HG03575 (cell line): ENCODE measurements at regions not wholly inside any gene's neighbourhood (a gene's known extent, or its start where the extent isn't known, plus 50 kb on each side); places are given as distances from the start of the nearest gene placed in this dataset.

Experiments used
- ATAC-seq: cut with Tn5 transposase; IDR thresholded peaks from one replicate; pipeline ENCODE4 v1.9.1; 2021; ENCODE audit not compliant: unreplicated experiment, insufficient number of reproducible peaks, low FRiP score; ENCODE audit errors: extremely low read depth

DNA sequence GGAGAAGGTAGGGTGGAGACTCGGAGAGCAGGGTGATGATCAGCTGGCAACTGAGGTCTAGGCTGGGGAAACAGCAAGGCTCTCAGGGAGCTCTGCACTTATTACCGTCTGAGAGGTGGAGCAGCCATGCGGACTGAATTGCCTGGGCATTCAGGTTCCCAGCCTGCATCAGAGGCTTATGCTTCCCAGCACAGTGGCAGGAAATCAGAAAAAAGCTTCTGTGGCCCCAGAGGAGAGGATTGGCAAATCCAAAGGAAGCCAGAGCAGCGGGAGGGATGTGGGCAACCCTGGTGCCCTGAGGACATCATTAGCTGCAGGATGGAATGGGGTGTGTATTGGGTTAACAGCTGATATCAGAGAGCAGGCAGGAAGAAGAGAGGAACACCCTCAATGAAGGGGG lies 374.1 kb upstream of the POU3F1 start:
- no peak for ATAC-seq

DNA sequence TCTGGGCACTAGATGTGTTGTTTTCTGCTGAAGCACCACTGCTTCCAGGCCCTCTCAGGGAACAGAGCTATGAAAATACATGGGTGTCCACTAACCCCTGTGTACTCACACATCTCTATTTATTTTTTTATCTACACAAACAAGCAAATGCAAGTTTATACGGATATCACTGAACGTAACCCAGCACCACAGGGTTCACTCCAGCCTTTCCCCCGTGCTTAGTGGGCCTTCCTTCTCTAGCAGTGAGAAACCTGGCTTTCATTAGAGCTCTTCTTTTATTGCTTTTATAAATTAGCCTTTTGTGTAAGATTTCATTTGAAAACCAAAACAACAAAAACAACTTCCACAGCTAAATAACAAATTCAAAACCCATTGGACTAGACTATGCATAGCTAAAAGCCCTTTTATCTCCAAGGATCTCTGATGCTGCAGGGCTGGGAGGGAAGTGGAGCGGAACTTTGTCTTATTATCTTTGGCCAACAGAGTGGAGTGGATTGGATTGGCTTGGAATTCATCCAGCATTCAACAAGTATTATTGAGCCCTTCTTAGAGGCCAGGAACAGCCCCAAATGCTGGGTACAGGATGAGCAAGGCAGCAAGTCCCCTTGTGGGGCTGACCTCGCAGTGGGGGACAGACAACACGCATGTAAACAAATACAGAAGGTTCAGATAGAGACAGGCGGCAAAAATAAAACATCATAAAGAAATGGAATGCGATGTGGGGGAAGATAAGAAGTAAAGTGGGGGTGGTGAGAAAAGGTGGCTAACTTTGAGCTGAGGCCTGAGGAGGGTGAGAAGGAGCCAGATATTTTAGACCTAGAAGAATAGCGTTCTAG lies 371.8 kb upstream of the POU3F1 start:
- no peak for ATAC-seq

DNA sequence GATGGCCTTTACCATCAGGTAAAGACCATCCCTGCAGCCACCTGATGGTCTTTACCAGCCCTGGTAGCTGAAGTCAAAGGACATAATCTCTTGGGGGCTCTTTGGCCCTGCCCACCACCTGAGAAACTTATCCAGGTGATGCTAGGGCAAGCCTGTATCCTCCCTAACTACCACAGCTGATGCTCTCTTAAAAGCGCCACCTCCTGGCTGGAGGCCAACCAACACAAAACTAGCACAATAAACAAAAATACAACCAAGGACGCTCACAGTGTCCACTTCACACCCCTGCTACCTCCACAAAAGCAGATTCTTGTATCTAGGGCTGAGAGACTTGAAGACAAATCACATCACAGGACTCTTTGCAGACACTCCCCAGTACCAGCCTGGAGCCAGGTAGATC lies 357.1 kb upstream of the POU3F1 start:
- no peak for ATAC-seq

DNA sequence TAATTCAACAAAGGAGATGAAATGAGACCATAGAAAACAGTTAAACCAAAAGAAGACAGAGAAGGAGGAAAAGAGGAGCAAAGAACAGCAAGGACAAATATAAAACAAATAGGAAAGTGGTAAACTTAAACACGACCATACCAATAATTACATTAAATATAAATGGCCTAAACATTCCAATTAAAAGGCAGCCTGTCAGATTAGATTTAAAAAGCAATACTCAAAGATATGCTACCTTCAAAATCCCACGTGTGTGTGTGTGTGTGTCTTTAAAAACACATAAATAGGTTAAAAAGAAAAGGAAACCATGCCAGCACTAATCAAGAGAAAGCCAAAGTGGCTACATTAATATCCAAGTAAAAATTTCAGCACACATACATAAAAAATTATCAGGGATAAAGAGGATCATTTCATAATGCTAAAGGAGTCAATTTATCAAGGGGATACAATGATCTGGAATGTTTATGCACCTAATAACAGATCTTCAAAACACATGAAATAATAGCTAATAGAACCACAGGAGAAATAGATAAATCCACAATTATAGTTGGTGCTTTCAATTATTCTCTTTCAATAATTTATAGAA lies 355.7 kb upstream of the POU3F1 start:
- no peak for ATAC-seq

DNA sequence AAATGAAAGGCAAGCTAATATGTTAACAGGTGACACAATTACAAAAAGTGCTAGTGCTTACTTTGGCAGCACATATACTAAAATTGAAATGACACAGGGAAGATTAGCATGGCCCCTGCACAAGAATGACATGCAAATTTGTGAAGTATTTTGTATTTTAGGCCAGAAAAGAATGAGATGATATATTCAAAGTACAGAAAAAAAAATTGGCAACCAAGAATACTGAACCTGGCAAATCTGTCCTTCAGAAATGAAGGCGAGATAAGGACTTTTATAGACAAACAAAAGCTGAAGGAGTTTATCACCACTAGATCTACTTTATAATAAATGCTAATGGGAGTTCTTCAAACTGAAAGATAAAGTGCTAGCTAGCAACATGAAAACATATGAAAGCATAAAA lies 350.0 kb upstream of the POU3F1 start:
- ATAC-seq: no peak

DNA sequence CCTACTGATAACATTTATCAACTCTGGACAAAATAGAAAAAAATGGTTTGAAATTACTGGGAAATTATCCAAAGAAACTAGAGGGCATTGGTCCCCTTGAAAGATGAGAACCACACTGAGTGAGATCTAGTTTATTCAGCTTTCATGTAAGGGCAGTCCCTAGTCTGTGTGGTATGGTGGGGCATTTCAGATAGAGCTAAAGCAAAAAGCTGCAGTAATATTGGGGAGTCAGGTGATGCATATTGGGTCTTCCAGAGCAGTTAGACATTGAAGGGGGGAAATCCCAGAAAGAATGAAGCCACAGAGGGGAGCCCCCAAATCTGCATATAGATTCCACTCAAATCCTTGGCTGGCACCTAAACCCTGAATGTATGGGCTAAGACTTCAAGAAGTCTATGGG lies 347.7 kb upstream of the POU3F1 start:
- ATAC-seq: no peak

DNA sequence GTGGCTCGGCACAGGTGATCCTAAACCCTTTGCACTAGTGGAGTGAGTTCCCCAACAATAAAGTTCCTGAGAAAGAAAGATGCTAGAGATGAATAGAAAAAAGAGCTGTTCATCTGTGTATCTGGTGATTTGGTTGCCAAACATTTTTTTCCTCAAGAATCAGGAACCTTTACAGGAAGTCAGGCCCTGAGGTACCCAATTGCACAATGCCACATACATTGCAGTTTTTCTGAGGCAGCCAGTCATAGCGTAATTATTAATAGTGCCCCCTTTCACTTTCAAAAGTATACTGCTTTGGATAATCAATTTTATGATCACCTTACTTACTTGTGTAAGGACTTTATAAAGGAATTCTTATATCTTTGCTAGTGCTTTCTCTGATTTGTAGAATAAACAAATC lies 346.3 kb upstream of the POU3F1 start:
- ATAC-seq: no peak

DNA sequence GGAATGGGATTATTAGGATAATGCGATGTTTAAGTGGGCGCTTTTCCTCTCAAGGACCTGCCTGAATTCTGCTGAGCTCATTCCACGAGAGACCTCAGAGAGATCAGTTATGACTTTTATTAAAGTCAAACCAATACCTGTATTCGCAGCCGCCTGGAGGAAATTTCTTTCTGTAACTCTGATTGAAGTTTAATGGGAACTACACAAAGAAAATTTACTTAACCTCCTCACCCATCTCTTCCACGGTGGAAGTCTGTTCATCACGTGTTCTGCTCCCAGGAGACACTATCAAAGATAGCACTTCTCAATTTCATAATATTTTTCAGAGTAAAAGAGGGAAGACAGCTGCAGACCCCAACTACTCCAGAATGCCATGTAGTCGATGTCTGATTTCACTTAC lies 334.7 kb upstream of the POU3F1 start:
- ATAC-seq: no peak

DNA sequence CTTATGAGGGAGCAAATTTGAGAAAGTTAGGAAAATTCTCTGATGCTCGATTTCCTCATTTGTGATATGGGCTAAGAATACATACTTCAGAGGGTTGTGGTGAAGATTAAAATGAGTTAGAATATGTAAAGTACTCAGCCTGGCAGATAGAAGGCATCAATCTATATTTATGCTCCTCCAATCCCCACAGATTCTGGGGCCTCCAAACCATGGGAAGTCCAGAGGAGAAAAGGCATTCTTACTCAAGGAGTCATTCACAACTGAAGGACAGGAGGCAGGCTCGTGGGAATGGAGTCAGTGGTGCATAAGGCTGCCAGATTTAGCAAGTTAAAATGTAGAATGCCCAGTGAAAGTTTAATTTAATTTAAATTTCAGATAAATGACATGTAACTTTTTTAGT lies 330.0 kb upstream of the POU3F1 start:
- no peak for ATAC-seq

DNA sequence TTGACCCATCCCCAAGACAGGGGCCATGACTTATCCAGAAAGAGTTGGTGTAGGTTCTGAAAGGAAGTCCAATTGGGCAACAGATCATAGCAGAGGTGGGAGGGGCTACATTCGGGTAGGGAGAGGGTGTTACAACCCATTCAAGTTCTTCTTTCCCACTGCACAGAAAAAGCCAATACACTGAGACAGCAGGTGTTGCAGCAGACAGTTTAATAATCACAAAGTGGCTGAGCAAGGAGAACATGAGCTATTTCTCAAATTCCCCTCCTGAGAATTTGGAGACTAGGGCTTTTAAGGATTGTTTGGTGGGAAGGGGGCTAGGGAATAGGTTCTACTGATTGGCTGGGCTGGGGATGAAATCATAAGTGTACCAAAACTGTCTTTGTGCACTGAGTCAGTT lies 328.4 kb upstream of the POU3F1 start:
- ATAC-seq: no peak

DNA sequence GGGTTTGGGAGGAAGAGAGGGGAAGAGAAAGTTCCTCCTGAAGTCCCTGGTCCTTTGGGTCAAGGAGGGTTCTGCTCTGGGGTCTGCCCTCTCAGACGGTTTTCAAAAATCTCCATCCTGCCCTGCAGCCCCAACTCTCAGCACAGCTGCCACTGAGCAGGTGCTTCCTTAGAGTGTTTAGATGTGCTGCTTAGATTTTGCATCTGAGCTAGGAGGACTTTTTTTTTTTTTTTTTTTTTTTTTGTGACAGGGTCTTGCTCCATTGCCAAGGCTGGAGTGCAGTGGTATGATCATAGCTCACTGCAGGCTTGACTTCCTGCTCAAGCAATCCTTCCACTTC lies 324.9 kb upstream of the POU3F1 start:
- ATAC-seq: no peak

DNA sequence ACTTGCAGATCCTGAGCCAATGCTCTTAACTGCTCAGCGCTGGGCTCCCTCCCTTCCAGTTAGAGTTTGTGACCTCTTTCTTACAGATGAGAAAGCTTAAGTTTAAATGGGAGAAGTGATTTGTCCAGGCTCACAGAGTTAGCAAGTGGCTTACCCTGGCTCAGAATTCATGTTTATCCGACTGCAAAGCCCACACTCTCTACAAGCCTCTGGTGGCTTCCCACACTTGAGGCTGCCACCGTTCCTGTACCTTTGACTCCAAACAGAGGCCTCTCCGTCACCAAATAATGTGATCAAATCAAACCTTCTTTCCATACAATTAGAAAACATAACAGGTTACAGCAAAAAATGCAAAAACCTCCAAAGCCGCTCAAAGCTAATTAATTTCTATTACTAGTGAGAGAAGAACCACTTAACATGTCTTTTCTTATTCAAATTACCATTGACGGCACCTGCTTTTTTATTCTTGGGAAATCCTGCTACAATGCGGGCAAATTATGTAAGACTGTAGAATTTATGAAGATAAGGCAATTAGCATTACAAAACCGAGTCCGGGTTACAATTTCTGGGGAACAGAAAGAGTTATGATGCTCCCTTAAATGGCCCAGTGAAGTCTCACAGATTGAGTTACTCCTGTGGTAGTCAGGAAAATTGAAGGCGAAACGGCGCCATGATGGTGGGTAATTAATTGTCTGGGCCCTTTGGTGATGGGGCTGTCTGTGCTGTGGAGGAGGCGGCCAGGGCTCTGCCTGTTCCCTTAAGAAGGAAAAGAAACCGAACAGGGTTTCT lies 324.3 kb upstream of the POU3F1 start:
- ATAC-seq: no peak

DNA sequence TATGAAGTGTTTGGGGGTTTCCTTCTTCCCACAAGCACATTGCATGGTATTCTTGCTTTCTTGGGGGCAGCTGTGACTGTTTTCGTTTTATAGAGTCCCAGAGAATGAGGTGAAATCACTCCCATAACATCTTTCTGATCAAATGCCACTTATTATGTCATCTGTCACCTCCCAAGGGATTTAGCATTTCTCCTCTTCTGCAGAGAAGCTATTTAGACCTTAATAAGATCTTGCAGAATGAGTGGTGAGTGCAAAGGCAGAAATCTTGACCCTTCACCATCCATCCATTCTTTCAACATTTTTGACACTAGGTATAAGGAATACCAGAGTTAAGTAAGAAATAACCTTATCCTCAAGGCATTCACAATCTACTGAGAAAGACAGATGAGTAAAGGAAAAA lies 318.6 kb upstream of the POU3F1 start:
- ATAC-seq: no peak

DNA sequence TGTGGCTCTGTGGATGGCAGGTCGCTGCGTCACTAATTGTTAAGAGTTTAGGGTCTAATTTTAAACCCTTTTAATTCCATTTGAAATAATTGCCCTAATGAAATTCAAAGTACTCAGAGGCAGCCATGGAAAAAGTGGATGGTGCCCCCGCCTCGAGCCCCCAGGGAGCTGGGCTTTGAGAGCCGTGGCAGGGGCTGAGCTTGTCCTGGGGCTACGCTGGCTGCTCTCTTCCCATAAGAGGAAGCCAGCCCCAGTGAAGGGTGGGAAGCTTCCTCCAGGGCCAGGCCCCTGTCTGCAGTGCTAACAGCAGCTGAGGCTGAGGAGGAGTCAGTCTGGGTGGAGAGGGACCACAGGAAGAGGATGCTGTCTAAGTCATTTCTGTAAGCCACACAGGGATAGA lies 315.0 kb upstream of the POU3F1 start:
- ATAC-seq: no peak

DNA sequence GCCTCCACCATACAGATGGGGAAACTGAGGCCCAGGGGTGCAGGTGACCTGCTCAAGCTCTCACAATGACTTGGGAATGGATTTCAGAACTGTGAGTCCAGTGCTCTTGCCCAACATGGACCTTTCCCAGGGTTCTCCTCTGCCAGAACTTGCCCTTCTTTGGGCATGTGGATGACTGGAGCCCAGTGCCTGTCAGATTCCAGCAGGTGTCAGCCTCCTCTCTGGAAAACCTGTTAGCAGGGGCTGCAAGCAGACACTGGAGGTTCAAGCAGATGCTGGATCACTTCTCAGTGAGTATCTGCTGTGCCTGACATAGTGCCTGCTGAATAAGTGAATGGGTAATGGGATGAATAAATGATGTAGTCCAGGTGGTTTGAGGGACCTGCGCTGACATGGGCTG lies 314.2 kb upstream of the POU3F1 start:
- ATAC-seq: no peak

DNA sequence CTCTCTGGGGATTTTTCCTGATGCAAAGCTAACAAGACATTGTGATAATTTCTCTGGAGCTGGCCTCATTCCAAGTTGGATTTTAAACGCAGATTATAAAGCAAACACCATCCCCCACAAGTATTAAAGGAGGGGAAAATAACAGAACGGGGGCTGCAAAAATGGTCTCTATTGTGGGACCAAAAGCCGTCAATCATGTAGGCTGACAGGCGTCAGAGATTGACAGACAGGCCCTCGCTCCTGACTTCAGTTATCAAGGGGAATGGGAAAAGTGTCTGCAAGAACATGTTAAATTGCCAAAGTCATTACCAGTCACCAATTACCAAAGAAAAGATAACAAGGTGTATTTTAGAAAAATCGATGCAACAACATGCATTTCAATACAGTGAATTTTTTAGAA lies 307.4 kb upstream of the POU3F1 start:
- ATAC-seq: no peak

DNA sequence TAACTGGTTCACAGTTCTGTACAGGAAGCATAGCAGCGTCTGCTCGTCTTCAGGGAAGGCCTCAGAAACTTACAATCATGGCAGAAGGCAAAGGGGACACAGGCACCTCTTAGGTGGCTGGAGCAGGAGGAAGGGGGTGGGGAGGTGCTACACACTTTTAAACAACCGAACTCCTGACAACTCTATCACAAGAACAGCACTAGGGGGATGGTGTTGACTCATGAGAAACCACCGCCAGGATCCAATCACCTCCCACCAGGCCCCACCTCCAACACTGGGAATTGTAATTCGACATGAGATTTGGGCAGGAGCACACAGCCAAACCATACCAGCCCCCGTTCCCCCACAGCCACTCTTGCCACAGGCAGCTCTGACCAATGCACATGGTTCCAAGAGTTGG lies 306.3 kb upstream of the POU3F1 start:
- ATAC-seq: no peak

DNA sequence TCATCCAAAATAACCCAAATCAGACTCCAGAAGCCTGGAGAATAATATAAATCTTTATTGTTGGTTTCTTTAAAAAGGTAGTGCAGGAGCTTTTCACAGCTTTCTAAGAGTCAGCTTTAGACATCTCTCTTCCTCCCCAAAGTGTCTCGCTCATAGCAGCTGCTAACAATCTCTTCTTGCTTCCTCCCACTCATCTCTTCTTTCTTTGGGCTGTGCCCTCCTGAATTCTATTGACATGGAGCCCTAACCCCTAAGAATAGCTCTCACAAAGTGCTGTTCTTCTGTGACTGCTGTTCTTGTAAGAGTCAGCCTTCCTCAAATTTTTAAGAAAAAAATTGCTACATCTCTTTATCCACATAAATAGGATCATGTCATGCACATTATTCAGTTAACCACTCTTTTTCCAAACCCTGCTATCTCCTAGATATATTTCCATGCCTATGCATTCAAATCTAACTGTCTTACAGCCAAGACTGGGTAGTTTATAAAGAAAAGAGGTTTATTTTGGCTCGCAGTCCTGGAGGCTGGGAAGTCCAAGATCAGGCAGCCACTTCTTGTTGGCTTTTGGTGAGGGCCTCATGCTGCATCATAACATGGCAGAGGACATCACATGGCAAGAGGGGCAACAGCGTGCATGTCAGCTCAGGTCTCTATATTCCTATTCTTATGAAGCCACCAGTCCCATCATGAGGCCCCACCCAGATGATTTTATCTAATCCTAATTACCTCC lies 301.0 kb upstream of the POU3F1 start:
- ATAC-seq: no peak

DNA sequence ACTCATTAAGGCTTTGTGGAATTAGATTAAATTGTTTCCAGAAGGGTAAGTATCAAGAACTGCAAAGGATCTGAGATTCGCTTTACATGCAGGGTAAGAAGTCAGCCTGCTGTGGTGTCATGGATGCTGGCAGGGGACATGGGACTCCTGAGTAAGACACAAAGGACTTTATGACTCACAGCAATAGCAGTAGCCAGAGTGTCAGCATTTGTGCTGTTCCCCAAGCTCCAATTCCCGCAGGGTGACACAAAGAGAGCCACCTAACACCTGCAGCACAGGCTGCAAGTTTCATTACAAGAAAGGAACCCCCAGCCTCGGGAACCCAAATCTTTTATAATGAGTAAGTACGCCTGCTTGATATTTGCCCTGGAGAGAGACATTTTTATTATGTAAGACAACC lies 298.1 kb upstream of the POU3F1 start:
- ATAC-seq: no peak

DNA sequence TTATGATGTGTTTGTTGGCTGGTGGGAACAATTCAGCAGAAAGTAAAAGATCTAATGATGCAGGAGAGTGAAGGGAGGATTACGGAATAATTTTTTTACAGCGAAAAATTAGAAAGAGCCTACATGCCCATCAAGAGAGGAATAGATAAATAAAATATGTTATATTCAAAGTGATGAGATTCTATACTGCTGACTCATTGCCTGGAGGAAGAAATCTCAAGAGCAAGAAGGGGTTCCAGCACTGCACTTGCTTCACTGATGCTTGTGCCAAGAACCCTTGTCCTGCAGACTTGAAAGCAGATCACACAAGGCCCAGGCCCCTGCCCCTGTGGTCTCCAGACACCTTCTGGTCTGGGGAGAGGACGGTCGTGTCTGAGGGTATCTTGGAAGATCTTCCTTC lies 295.1 kb upstream of the POU3F1 start:
- ATAC-seq: no peak
